WTC11 (cell line): ENCODE measurements at regions not wholly inside any gene's neighbourhood (a gene's known extent, or its start where the extent isn't known, plus 50 kb on each side); places are given as distances from the start of the nearest gene placed in this dataset.

ENCODE experiments used
- CTCF ChIP-seq: fragments of 200-600 bp; IDR thresholded peaks from 2 replicates; pipeline ENCODE4 v1.8.0; 2022; ENCODE audit warnings: antibody characterized with exemption
- JUN ChIP-seq: sonication (generic); formaldehyde crosslinking; IDR thresholded peaks from 2 replicates; pipeline ENCODE4 v1.8.0; 2023; ENCODE audit warnings: mild to moderate bottlenecking, missing genetic modification reagents
- MAX ChIP-seq: sonication (generic); formaldehyde crosslinking; IDR thresholded peaks from 2 replicates; pipeline ENCODE4 v1.8.0; 2022; ENCODE audit warnings: mild to moderate bottlenecking, missing genetic modification reagents
- NFYB ChIP-seq: sonication (generic); formaldehyde crosslinking; conservative IDR thresholded peaks from 2 replicates; pipeline ENCODE4 v1.8.0; 2022; ENCODE audit warnings: low read depth, missing genetic modification reagents
- TP53 ChIP-seq: sonication (generic); formaldehyde crosslinking; IDR thresholded peaks from 2 replicates; pipeline ENCODE4 v1.8.1; 2023; ENCODE audit warnings: mild to moderate bottlenecking, missing genetic modification reagents
- USF1 ChIP-seq: sonication (generic); formaldehyde crosslinking; IDR thresholded peaks from 2 replicates; pipeline ENCODE4 v1.8.0; 2022; ENCODE audit warnings: mild to moderate bottlenecking, missing genetic modification reagents
- USF2 ChIP-seq: sonication (generic); formaldehyde crosslinking; IDR thresholded peaks from 2 replicates; pipeline ENCODE4 v1.8.1; 2023; ENCODE audit warnings: mild to moderate bottlenecking, missing genetic modification reagents, moderate library complexity
- ZMAT4 ChIP-seq: fragments of 250-450 bp; sonication (Bioruptor Pico); IDR thresholded peaks from 2 replicates; pipeline ENCODE4 v1.9.0; 2021; ENCODE audit warnings: mild to moderate bottlenecking
- ZNF138 ChIP-seq: sonication (generic); formaldehyde crosslinking; conservative IDR thresholded peaks from 2 replicates; pipeline ENCODE4 v1.8.1; 2022; ENCODE audit warnings: mild to moderate bottlenecking, moderate library complexity, missing genetic modification reagents

- no peak for TF ChIP-seq CTCF
- TF ChIP-seq USF2 (CRISPR knock-in tag) = no peak
- no peak for TF ChIP-seq USF1
- TF ChIP-seq JUN = no peak
- TF ChIP-seq ZNF138 (CRISPR knock-in tag) = no peak
- TF ChIP-seq MAX (CRISPR knock-in tag) = no peak
- TF ChIP-seq NFYB (CRISPR knock-in tag) = no peak
- TF ChIP-seq ZMAT4 = no peak
- TF ChIP-seq TP53 (CRISPR knock-in tag) = no peak
Measured at GRCh38 chr4:44545781-44546180, 97.2 kb upstream of the KCTD8 start.
